Hepatocyte (in vitro differentiated cells): ENCODE measurements at regions not wholly inside any gene's neighbourhood (a gene's known extent, or its start where the extent isn't known, plus 50 kb on each side); places are given as distances from the start of the nearest gene placed in this dataset.

Experiments
- DNase-seq: peaks from one replicate; pipeline ENCODE4 v3.0.0-alpha.2; 2016; ENCODE audit warnings: low spot score
- H2AFZ ChIP-seq: fragments of 200-600 bp; sonication (generic); 2 replicates; pipeline ENCODE4 v1.6.0; 2016; ENCODE audit warnings: antibody characterized with exemption, mild to moderate bottlenecking
- H3K27ac ChIP-seq: fragments of 200-600 bp; sonication (generic); 2 replicates; pipeline ENCODE4 v1.5.1; 2016; ENCODE audit warnings: mild to moderate bottlenecking
- H3K27me3 ChIP-seq: fragments of 200-600 bp; sonication (generic); 2 replicates; pipeline ENCODE4 v1.6.1; 2016
- H3K36me3 ChIP-seq: fragments of 200-600 bp; sonication (generic); replicated peaks from 2 replicates; pipeline ENCODE4 v1.5.1; 2016; ENCODE audit warnings: low read depth; ENCODE audit not compliant: insufficient read depth
- H3K4me1 ChIP-seq: fragments of 200-600 bp; sonication (generic); 2 replicates; pipeline ENCODE4 v1.5.1; 2016; ENCODE audit warnings: mild to moderate bottlenecking, moderate library complexity; ENCODE audit not compliant: insufficient read depth
- H3K4me2 ChIP-seq: fragments of 200-600 bp; sonication (generic); 2 replicates; pipeline ENCODE4 v1.6.0; 2016
- H3K4me3 ChIP-seq: fragments of 200-600 bp; sonication (generic); 2 replicates; pipeline ENCODE4 v1.5.1; 2016; ENCODE audit warnings: mild to moderate bottlenecking
- H3K79me2 ChIP-seq: fragments of 200-600 bp; sonication (generic); 2 replicates; pipeline ENCODE4 v1.6.0; 2017; ENCODE audit warnings: mild to moderate bottlenecking
- H3K9me2 ChIP-seq: fragments of 200-600 bp; sonication (generic); replicated peaks from 2 replicates; pipeline ENCODE4 v1.6.0; 2017; ENCODE audit warnings: mild to moderate bottlenecking; ENCODE audit not compliant: insufficient read depth
- H3K9me3 ChIP-seq: fragments of 200-600 bp; sonication (generic); 2 replicates; pipeline ENCODE4 v1.5.1; 2016; ENCODE audit warnings: low read depth, mild to moderate bottlenecking
- H4K20me1 ChIP-seq: fragments of 200-600 bp; sonication (generic); 2 replicates; pipeline ENCODE4 v1.6.0; 2016; ENCODE audit warnings: mild to moderate bottlenecking; ENCODE audit not compliant: insufficient read depth, poor library complexity, severe bottlenecking
- CTCF ChIP-seq: fragments of 200-600 bp; sonication (generic); IDR thresholded peaks from 2 replicates; pipeline ENCODE4 v1.5.1; 2016; ENCODE audit warnings: antibody characterized with exemption, mild to moderate bottlenecking; ENCODE audit not compliant: poor library complexity
- EZH2 ChIP-seq: fragments of 200-600 bp; sonication (generic); IDR thresholded peaks from 2 replicates; pipeline ENCODE4 v1.6.1; 2016; ENCODE audit warnings: antibody characterized with exemption, mild to moderate bottlenecking, borderline replicate concordance
- EZH2phosphoT487 ChIP-seq: fragments of 200-600 bp; sonication (generic); IDR thresholded peaks from one replicate; pipeline ENCODE4 v1.6.1; 2018; ENCODE audit warnings: antibody characterized with exemption, mild to moderate bottlenecking, low read depth, moderate library complexity; ENCODE audit not compliant: unreplicated experiment, severe bottlenecking
- WGBS: methylation state at CpG from one replicate; pipeline ENCODE4 v1.1.6; 2016; ENCODE audit warnings: low lambda C conversion rate; ENCODE audit errors: missing lambda C conversion rate; 5-methylcytosine and 5-hydroxymethylcytosine counted together

GRCh38 chr2:215760091-215760490 is 253.3 kb downstream of the MREG start:
- Histone ChIP-seq H4K20me1 (no peaks in the 10 kb centered on the region), H3K4me3 (no peak overlapping the region), H3K9me3 (no peaks in the 10 kb centered on the region), H3K4me2 (no peak overlapping the region), H3K9me2 (no peaks in the 10 kb centered on the region), H3K36me3 (no peaks in the 10 kb centered on the region), H3K4me1 (peaks cover 3% of the 10 kb centered on the region), H2AFZ (no peak overlapping the region), H3K79me2 (no peaks in the 10 kb centered on the region), H3K27me3 (no peaks in the 10 kb centered on the region), H3K27ac (no peak overlapping the region)
- 79% methylated on average over 2 of the region's 2 CpGs for WGBS
- DNase-seq, result no peak
- TF ChIP-seq CTCF (no peak), EZH2 (no peak), EZH2phosphoT487 (no peak)

GRCh38 chr2:215758691-215759090 is 254.7 kb downstream of the MREG start:
- Histone ChIP-seq H3K27me3 (no peaks in the 10 kb centered on the region), H3K4me1 (no peaks in the 10 kb centered on the region), H3K27ac (no peak overlapping the region), H3K79me2 (no peaks in the 10 kb centered on the region), H4K20me1 (no peaks in the 10 kb centered on the region), H3K9me3 (no peaks in the 10 kb centered on the region), H3K36me3 (no peaks in the 10 kb centered on the region), H2AFZ (no peak overlapping the region), H3K4me2 (no peak overlapping the region), H3K4me3 (no peak overlapping the region), H3K9me2 (no peaks in the 10 kb centered on the region)
- 92% methylated on average over 4 of the region's 4 CpGs for WGBS
- TF ChIP-seq EZH2phosphoT487, result no peak
- DNase-seq, result no peak

- WGBS, result 95% methylated on average over 2 of the region's 2 CpGs
Observed at GRCh38 chr2:215756346-215756730, 257.0 kb downstream of the MREG start.

More at GRCh38 chr2:215756346-215756730, 257.0 kb downstream of the MREG start:
- Histone ChIP-seq H3K4me1 (no peaks in the 10 kb centered on the region), H3K27ac (no peak overlapping the region), H3K9me2 (no peaks in the 10 kb centered on the region), H3K9me3 (no peaks in the 10 kb centered on the region), H3K79me2 (no peaks in the 10 kb centered on the region), H3K27me3 (no peaks in the 10 kb centered on the region), H3K36me3 (no peaks in the 10 kb centered on the region), H3K4me3 (no peak overlapping the region), H2AFZ (no peak overlapping the region), H3K4me2 (no peak overlapping the region), H4K20me1 (no peaks in the 10 kb centered on the region)
- TF ChIP-seq EZH2phosphoT487, result no peak
- TF ChIP-seq CTCF, result no peak
- TF ChIP-seq EZH2, result no peak
- no peak for DNase-seq
